Peyer's patch (tissue), 4 donors: ENCODE measurements at regions not wholly inside any gene's neighbourhood (a gene's known extent, or its start where the extent isn't known, plus 50 kb on each side); places are given as distances from the start of the nearest gene placed in this dataset.

ENCODE experiments used
- POLR2A ChIP-seq, 2 donors: fragments of 450-650 bp; IDR thresholded peaks; one replicate each; pipeline ENCODE4 v1.5.1; 2017; ENCODE audit warnings: antibody characterized with exemption in 2 of 2, mild to moderate bottlenecking in 2 of 2, moderate library complexity in 2 of 2
- TF ChIP-seq, protein P1 (sequence below), 6 experiments: fragments of 450-650 bp in 4 of 6; fragments of 200-600 bp in 2 of 6; sonication (generic) in 1 of 6; IDR thresholded peaks; one replicate each; pipeline ENCODE4 v1.5.1; 2017 to 2019; ENCODE audit warnings: antibody characterized with exemption in 6 of 6, mild to moderate bottlenecking in 3 of 6, moderate library complexity in 1 of 6

DNA sequence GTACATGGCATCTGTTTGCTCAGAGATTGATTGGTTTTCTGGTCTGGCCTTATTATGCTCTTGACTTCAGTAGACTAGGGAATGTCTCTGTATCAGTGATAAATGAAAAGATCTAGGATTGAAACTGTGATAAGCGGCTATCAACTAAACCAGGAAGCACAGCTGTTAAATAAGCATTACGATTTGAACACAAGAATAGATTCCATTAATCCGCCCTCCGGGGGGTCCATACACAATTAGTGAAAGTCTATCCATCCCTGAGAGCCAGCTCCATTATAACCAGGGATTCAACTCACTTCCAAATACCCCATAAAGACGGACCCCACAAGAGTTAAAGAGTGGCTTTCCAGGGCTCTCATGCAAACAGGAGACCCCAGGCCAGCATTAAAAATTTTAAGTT is 279.0 kb downstream of the GRIN2B start:
- TF ChIP-seq, protein P1, sequence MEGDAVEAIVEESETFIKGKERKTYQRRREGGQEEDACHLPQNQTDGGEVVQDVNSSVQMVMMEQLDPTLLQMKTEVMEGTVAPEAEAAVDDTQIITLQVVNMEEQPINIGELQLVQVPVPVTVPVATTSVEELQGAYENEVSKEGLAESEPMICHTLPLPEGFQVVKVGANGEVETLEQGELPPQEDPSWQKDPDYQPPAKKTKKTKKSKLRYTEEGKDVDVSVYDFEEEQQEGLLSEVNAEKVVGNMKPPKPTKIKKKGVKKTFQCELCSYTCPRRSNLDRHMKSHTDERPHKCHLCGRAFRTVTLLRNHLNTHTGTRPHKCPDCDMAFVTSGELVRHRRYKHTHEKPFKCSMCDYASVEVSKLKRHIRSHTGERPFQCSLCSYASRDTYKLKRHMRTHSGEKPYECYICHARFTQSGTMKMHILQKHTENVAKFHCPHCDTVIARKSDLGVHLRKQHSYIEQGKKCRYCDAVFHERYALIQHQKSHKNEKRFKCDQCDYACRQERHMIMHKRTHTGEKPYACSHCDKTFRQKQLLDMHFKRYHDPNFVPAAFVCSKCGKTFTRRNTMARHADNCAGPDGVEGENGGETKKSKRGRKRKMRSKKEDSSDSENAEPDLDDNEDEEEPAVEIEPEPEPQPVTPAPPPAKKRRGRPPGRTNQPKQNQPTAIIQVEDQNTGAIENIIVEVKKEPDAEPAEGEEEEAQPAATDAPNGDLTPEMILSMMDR (IDR thresholded peaks at IDR 0.05): no peak
- TF ChIP-seq POLR2A (IDR thresholded peaks at IDR 0.05): no peak
